ENCODE measurements at regions not wholly inside any gene's neighbourhood (a gene's known extent, or its start where the extent isn't known, plus 50 kb on each side); places are given as distances from the start of the nearest gene placed in this dataset.

- no peak for TF ChIP-seq POLR2A (IDR thresholded peaks at IDR 0.05)
- no peak for TF ChIP-seq CTCF (IDR thresholded peaks at IDR 0.05)
Measured at GRCh38 chr5:118310401-118310800, 677.9 kb downstream of the DTWD2 start.
